ENCODE measurements at regions not wholly inside any gene's neighbourhood (a gene's known extent, or its start where the extent isn't known, plus 50 kb on each side); places are given as distances from the start of the nearest gene placed in this dataset.

DNA sequence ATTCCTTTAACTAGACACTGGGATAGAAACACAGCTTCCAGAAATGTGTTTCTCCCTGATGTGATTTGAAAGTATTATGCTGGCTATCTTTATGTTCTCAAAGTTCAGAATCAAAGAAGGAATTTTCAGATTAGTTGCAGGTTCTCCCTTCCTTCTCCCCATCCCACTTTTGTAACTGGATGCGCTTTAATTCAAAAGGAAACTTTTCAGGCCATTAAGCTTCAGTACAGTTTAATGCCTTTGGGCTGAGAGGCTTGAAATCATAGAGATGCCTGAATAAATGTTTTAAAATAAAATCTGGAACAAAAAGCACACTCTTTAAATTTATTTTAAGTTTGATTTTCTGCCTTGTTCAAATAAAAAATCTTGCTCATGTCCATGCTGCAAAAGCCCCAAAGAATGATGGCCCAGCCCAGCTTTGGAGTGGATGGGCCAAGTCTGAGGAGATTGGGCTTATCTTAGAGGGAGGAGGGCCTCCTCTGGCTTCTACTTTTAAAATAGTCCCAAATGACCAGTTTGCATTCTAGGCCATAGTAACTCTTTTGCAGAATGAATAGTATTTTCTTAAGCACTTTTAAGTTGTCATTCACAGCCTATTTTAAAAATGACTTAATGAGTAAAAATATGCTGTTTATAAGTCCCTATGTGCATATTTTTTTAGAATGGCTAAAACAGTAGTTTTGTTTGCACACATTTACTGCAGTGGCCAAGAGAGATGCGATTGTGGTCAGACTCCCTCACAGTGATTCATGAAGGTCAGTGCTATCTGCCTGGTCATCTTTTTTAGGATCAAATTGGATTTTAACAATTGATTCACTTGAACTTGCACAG lies 129.2 kb downstream of the MTX2 start:
- TF ChIP-seq EZH2 (IDR thresholded peaks at IDR 0.05; ENCODE audit: low read depth) = no peak
- TF ChIP-seq, protein P1, sequence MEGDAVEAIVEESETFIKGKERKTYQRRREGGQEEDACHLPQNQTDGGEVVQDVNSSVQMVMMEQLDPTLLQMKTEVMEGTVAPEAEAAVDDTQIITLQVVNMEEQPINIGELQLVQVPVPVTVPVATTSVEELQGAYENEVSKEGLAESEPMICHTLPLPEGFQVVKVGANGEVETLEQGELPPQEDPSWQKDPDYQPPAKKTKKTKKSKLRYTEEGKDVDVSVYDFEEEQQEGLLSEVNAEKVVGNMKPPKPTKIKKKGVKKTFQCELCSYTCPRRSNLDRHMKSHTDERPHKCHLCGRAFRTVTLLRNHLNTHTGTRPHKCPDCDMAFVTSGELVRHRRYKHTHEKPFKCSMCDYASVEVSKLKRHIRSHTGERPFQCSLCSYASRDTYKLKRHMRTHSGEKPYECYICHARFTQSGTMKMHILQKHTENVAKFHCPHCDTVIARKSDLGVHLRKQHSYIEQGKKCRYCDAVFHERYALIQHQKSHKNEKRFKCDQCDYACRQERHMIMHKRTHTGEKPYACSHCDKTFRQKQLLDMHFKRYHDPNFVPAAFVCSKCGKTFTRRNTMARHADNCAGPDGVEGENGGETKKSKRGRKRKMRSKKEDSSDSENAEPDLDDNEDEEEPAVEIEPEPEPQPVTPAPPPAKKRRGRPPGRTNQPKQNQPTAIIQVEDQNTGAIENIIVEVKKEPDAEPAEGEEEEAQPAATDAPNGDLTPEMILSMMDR (conservative IDR thresholded peaks at IDR 0.05) = no peak
- Histone ChIP-seq H3F3A (ENCODE audit: insufficient read depth, low read depth) (no peaks in the 10 kb centered on the region), H2AFZ (no peak overlapping the region), H3K9me2 (ENCODE audit: insufficient read depth) (no peaks in the 10 kb centered on the region), H3K27ac (no peak overlapping the region), H3K4me2 (no peak overlapping the region), H4K20me1 (ENCODE audit: insufficient read depth) (no peaks in the 10 kb centered on the region), H3K9me3 (ENCODE audit: insufficient read depth, low read depth) (no peaks in the 10 kb centered on the region), H3K79me2 (ENCODE audit: low read depth) (no peaks in the 10 kb centered on the region), H3K27me3 (ENCODE audit: insufficient read depth, low read depth) (no peaks in the 10 kb centered on the region), H3K4me3 (no peak overlapping the region), H3K36me3 (ENCODE audit: low read depth) (no peaks in the 10 kb centered on the region), H3K4me1 (replicated peaks; ENCODE audit: insufficient read depth) (no peaks in the 10 kb centered on the region)
- intact Hi-C loops (cut with micrococcal nuclease; ENCODE audit: unreplicated experiment) = no loop called here
- POLR2A ChIA-PET (ENCODE audit: unreplicated experiment) = no interaction called here
- no TSS peak for BruUV-seq (replicated peaks)
- CTCF ChIA-PET = no interaction called here
- DNase-seq = peak in 1 of 2 experiments; percentile 18

DNA sequence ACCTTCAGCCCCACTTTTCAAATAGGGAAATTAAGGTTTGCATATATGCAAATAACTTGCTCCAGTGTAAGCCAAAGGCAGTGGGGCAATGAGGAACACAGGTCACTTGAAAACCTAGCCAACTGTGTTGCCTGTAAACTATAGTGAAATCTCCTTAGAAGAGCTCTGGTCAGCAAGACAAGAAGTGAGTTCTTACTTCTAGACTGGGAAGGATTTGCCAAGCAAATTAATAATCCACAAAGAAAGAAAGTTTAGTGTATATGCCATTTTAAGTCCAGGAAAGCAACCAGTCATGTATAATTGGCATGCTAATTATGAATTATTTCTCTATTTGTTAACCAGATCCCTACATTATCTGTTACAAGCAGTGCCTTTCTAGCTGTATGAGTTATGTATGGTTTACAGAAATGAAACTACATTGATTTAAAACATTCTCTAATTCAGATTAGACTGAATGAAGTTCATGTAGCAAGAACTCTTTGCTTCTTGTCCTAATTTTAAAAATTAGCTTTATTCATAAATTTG lies 129.9 kb downstream of the MTX2 start:
- intact Hi-C loops (cut with micrococcal nuclease; ENCODE audit: unreplicated experiment) = no loop called here
- H3K4me1 ChIP-seq (replicated peaks; ENCODE audit: insufficient read depth) = no peaks in the 10 kb centered on the region
- ChIA-PET CTCF (no interaction called here), POLR2A (ENCODE audit: unreplicated experiment) (no interaction called here)
- peak in 1 of 2 experiments; percentile 31 for DNase-seq
- no peaks in the 10 kb centered on the region for H3K36me3 ChIP-seq (ENCODE audit: low read depth)
- no peak overlapping the region for H3K4me3 ChIP-seq
- no peaks in the 10 kb centered on the region for H3K79me2 ChIP-seq (ENCODE audit: low read depth)
- no peak overlapping the region for H2AFZ ChIP-seq
- TF ChIP-seq, protein P1 (conservative IDR thresholded peaks at IDR 0.05) = no peak
- TF ChIP-seq EZH2 (IDR thresholded peaks at IDR 0.05; ENCODE audit: low read depth) = no peak
- no peaks in the 10 kb centered on the region for H3K9me2 ChIP-seq (ENCODE audit: insufficient read depth)
- H3K27me3 ChIP-seq (ENCODE audit: insufficient read depth, low read depth) = no peaks in the 10 kb centered on the region
- no peaks in the 10 kb centered on the region for H4K20me1 ChIP-seq (ENCODE audit: insufficient read depth)
- BruUV-seq (replicated peaks) = no TSS peak
- no peaks in the 10 kb centered on the region for H3F3A ChIP-seq (ENCODE audit: insufficient read depth, low read depth)
- H3K4me2 ChIP-seq = no peak overlapping the region
- no peaks in the 10 kb centered on the region for H3K9me3 ChIP-seq (ENCODE audit: insufficient read depth, low read depth)
- H3K27ac ChIP-seq = no peak overlapping the region

DNA sequence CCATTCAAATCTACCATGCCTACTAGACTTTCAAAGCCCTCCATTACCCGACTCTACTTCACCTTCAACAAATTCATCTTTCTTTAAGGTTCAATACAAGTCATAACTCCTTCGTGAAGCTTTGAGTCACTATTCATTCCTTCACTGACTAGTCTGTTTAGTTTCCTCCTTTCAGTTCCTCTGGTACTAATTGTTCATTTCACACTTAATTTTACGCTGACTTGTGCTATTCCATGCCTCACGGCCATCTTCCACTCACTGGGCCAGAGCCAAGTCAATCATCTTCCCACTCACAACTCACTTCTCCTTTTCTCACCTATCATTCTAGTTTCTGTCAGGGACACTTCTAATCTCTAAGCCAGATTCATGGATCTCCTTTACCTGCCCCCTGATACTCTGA lies 136.2 kb downstream of the MTX2 start:
- no peak overlapping the region for H2AFZ ChIP-seq
- no peaks in the 10 kb centered on the region for H3K4me1 ChIP-seq (replicated peaks; ENCODE audit: insufficient read depth)
- no peaks in the 10 kb centered on the region for H3K36me3 ChIP-seq (ENCODE audit: low read depth)
- H3K27ac ChIP-seq = no peak overlapping the region
- no TSS peak for BruUV-seq (replicated peaks)
- intact Hi-C loops (cut with micrococcal nuclease; ENCODE audit: unreplicated experiment) = no loop called here
- POLR2A ChIA-PET (ENCODE audit: unreplicated experiment) = no interaction called here
- DNase-seq = no peak
- H3K27me3 ChIP-seq (ENCODE audit: insufficient read depth, low read depth) = no peaks in the 10 kb centered on the region
- no peak overlapping the region for H3K4me2 ChIP-seq
- CTCF ChIA-PET = no interaction called here
- no peaks in the 10 kb centered on the region for H4K20me1 ChIP-seq (ENCODE audit: insufficient read depth)
- no peaks in the 10 kb centered on the region for H3K9me2 ChIP-seq (ENCODE audit: insufficient read depth)
- no peaks in the 10 kb centered on the region for H3F3A ChIP-seq (ENCODE audit: insufficient read depth, low read depth)
- H3K79me2 ChIP-seq (ENCODE audit: low read depth) = no peaks in the 10 kb centered on the region
- TF ChIP-seq, protein P1 (conservative IDR thresholded peaks at IDR 0.05) = no peak
- TF ChIP-seq EZH2 (IDR thresholded peaks at IDR 0.05; ENCODE audit: low read depth) = no peak
- no peak overlapping the region for H3K4me3 ChIP-seq
- no peaks in the 10 kb centered on the region for H3K9me3 ChIP-seq (ENCODE audit: insufficient read depth, low read depth)

All from PC-9 (cell line).